Activated T-cell treated with anti-CD3 and anti-CD28 coated beads, Interleukin-2, amount 50 U/mL, for 4 hours (primary cell): ENCODE measurements at regions not wholly inside any gene's neighbourhood (a gene's known extent, or its start where the extent isn't known, plus 50 kb on each side); places are given as distances from the start of the nearest gene placed in this dataset.
A peak's percentile ranks its signal among the peaks of the same experiment; 100 is the strongest.

Experiments
- ATAC-seq, 2 donors: fragments of 200-7000 bp; cut with Tn5 transposase; one replicate each; pipeline ENCODE4 v1.10.0; 2021
- DNase-seq: peaks from one replicate; pipeline ENCODE4 v3.0.0-alpha.2; 2020
- H3K27me3 Mint-ChIP-seq: one replicate; pipeline ENCODE4 v1.8.0; 2021; ENCODE audit warnings: low read depth, mixed read lengths
- H3K36me3 Mint-ChIP-seq: one replicate; pipeline ENCODE4 v1.8.0; 2022; ENCODE audit warnings: mixed read lengths; ENCODE audit not compliant: insufficient read depth
- H3K4me1 Mint-ChIP-seq: one replicate; pipeline ENCODE4 v1.8.0; 2021; ENCODE audit warnings: low read depth, mixed read lengths
- H3K4me3 Mint-ChIP-seq: one replicate; pipeline ENCODE4 v1.8.0; 2021; ENCODE audit warnings: mild to moderate bottlenecking, moderate library complexity, mixed read lengths
- H3K9me3 Mint-ChIP-seq: one replicate; pipeline ENCODE4 v1.8.0; 2021; ENCODE audit warnings: mixed read lengths

DNA sequence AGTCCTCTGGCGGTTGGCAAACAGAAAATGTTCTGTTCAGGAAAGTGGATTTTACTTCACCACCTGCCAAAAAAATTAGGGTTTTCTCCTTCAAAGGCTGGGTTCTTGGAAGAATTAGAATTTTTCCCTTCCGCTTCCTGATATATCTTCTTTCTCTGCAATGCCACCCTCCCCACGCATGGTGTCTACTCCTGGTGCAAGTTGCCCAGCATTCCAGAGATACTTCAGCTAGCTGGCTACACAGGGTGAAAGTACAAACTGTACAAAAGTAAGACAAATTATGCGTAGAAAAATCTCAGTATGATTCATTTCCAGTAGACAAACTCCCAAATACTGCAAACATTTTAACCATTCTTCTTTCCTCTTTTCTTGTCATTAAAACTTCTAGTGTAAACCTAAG lies 430.1 kb upstream of the ESRRG start:
- no peak for DNase-seq
- no peak overlapping the region for H3K4me3 Mint-ChIP-seq
- H3K36me3 Mint-ChIP-seq: no peaks in the 10 kb centered on the region
- no peaks in the 10 kb centered on the region for H3K27me3 Mint-ChIP-seq
- no peak for ATAC-seq
- H3K4me1 Mint-ChIP-seq: no peaks in the 10 kb centered on the region
- peaks cover 10% of the 10 kb centered on the region for H3K9me3 Mint-ChIP-seq

DNA sequence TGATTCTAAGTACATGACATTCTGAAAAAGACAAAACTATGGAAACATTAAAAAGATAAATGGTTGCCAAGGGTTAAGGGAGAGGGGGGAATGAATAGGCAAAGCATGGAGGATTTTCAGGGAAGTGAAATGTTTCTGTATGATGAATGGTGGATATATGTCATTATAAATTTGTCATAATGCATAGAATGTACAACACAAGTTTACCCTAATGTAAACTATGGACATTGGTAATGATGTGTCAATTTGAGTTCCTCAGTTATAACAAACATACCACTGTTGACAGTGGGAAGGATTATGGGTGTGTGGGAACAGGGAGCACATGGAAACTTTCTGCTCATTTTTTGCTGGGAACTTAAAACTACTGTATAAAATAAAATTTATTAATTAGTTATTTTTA lies 427.1 kb upstream of the ESRRG start:
- ATAC-seq (no peak), DNase-seq (no peak)
- Mint-ChIP-seq H3K36me3 (no peaks in the 10 kb centered on the region), H3K4me3 (no peak overlapping the region), H3K4me1 (no peaks in the 10 kb centered on the region), H3K27me3 (no peaks in the 10 kb centered on the region), H3K9me3 (peaks cover 12% of the 10 kb centered on the region)

DNA sequence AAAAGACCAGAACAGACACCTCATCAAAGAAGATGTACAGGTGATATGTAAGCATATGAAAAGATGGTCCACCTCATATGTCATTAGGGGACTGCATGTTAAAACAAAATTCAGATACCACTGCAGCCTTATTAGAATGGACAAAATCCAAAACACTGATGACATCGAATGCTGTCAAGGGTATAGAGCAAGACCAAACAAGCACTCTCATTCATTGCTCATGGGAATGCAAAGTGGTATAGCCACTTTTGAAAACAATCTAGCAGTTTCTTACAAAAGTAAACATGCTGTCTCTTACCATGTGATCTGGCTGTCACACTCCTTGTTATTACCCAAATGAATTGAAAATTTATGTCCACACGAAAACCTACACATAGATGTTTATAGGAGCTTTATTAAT lies 426.6 kb upstream of the ESRRG start:
- DNase-seq (no peak), ATAC-seq (no peak)
- Mint-ChIP-seq H3K4me3 (no peak overlapping the region), H3K36me3 (no peaks in the 10 kb centered on the region), H3K9me3 (peaks cover 16% of the 10 kb centered on the region), H3K4me1 (no peaks in the 10 kb centered on the region), H3K27me3 (no peaks in the 10 kb centered on the region)

DNA sequence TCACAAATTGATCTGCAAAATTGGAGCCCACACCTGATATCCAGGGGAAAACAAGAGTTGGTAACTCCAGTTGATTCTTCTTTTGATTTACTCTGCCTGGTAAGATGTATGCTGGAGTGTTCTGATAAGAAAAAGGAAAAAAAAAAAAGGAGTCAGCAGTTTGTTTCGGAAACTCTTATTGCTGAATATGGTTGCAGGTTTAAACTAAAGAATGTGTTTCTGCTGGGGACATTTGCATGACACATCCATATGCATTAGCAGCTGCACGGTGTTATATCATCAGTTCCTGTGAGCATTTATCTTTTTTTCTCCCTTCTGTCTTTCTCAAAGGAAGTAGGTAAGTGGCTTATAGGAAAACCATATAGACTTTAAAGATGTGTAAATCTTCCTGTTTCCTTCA lies 418.5 kb upstream of the ESRRG start:
- Mint-ChIP-seq H3K36me3 (no peaks in the 10 kb centered on the region), H3K27me3 (peaks cover 46% of the 10 kb centered on the region), H3K9me3 (peaks cover 7% of the 10 kb centered on the region), H3K4me3 (no peak overlapping the region), H3K4me1 (no peaks in the 10 kb centered on the region)
- DNase-seq: no peak
- ATAC-seq: no peak

- no peak overlapping the region for H3K4me3 Mint-ChIP-seq
- DNase-seq (no peak), ATAC-seq (no peak)
- no peaks in the 10 kb centered on the region for H3K36me3 Mint-ChIP-seq
- peaks cover 58% of the 10 kb centered on the region for H3K27me3 Mint-ChIP-seq
- H3K9me3 Mint-ChIP-seq: peaks cover 3% of the 10 kb centered on the region
- H3K4me1 Mint-ChIP-seq: no peaks in the 10 kb centered on the region
Measured at GRCh38 chr1:217140041-217140901, 417.0 kb upstream of the ESRRG start.

DNA sequence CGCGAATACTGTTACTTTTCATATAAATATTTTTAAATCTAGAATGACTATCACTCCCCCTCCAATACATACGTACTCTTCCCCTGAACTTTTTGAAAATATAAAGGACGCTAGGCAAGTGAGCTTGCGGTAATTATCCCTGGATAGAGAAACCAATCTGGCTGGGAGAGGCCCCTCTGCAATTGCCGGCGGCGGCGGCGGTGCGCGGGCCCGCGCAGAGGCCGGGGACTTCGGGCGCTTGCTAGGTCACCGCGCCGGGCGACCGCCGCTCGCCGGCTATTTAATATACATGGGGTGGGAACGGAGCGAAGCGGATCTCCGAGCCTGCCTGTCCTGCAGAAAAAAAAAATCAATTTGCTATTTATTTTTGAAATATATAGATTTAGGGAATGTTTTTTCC lies 416.3 kb upstream of the ESRRG start:
- H3K4me1 Mint-ChIP-seq: peaks cover 1% of the 10 kb centered on the region
- ATAC-seq: no peak
- H3K4me3 Mint-ChIP-seq: no peak overlapping the region
- no peak for DNase-seq
- peaks cover 66% of the 10 kb centered on the region for H3K27me3 Mint-ChIP-seq
- no peaks in the 10 kb centered on the region for H3K9me3 Mint-ChIP-seq
- H3K36me3 Mint-ChIP-seq: no peaks in the 10 kb centered on the region

GRCh38 chr1:217138799-217139466 lies 415.7 kb upstream of the ESRRG start:
- ATAC-seq (no peak), DNase-seq (no peak)
- peaks cover 1% of the 10 kb centered on the region for H3K4me1 Mint-ChIP-seq
- no peaks in the 10 kb centered on the region for H3K9me3 Mint-ChIP-seq
- no peak overlapping the region for H3K4me3 Mint-ChIP-seq
- H3K36me3 Mint-ChIP-seq: no peaks in the 10 kb centered on the region
- peaks cover 71% of the 10 kb centered on the region for H3K27me3 Mint-ChIP-seq

DNA sequence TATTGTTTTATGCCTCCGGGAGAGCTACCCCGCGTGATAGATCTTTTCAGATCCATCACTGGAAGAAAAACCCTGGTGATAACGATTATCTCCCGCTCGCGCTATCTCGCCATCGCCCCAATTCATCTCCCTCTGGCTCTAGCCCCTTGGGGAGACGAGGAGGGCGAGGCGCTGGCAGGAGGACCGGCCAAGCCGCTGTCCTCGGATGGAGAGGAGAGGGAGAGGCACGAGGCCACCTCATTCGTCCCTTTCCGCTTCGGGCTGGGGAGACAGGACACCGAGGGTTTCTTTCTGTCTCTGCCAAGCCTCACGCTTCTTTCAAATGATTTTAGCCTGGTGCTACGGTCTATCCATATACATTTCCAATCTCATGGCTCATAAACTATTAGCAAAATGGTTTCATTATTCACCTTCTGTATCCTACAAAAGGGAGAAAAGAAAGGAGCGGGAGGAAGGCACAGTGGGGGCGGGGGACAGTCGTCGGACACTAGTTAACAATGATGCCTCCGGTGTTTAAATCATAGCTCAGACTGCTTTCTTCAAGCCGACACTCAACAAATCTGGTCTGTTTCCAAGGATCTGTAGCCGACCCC lies 415.0 kb upstream of the ESRRG start:
- Mint-ChIP-seq H3K4me3 (no peak overlapping the region), H3K4me1 (peaks cover 1% of the 10 kb centered on the region), H3K36me3 (no peaks in the 10 kb centered on the region), H3K9me3 (peaks cover 3% of the 10 kb centered on the region), H3K27me3 (peaks cover 74% of the 10 kb centered on the region)
- ATAC-seq: no peak
- no peak for DNase-seq

DNA sequence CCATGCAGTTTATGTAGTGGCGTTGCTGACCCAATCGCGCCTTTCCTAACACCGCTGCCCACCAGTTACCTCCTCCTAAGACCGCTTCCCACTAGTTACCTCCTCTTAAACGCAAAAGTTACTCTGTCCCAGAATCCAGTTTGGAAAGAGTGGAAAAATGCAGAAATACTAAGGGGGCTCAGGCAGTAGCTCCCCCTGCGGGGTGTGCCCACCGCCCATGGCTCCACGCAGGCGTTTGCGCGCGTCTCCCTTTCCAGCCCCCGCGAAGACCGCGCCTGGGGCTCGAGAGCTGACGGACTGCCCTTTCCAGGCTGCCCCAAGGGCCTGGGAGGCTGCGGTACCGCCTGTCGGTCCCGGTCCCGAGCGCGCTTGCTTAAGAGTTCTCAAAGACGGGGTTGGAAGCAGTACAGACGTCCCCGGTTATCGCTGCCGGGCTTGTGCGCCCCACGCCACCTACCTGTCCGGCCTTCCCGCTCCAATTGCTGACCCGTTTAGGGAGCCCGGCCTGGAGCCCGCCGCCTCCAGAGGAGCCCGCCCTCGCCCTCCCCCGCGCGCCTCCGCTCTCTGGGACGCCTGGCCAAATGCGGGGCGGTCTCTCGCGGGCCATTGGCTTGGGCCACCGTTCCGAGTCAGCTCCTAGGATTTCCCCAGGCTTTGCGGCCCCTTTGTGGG lies 414.1 kb upstream of the ESRRG start:
- no peak for ATAC-seq
- H3K36me3 Mint-ChIP-seq: no peaks in the 10 kb centered on the region
- H3K4me1 Mint-ChIP-seq: peaks cover 1% of the 10 kb centered on the region
- H3K4me3 Mint-ChIP-seq: no peak overlapping the region
- H3K27me3 Mint-ChIP-seq: peaks cover 79% of the 10 kb centered on the region
- peaks cover 3% of the 10 kb centered on the region for H3K9me3 Mint-ChIP-seq
- DNase-seq: no peak

DNA sequence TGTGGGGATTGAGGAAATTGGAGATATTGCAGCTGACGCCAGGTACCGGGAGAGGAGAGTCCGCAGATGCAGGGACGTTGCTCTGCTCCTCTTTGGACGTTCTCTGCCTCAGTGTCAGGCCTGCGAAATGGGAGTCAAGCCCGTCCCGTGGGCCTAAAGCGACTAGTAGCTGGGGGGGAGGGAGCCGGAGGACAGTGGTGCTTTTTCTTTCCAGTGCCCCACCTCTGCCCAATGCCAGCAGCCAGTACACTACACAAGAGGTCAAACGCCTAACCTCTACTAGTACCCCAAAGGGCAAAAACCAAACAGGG lies 413.6 kb upstream of the ESRRG start:
- Mint-ChIP-seq H3K4me3 (no peak overlapping the region), H3K27me3 (peaks cover 79% of the 10 kb centered on the region), H3K36me3 (no peaks in the 10 kb centered on the region), H3K9me3 (peaks cover 3% of the 10 kb centered on the region), H3K4me1 (peaks cover 1% of the 10 kb centered on the region)
- DNase-seq (no peak), ATAC-seq (no peak)

GRCh38 chr1:217135987-217136894 lies 413.0 kb upstream of the ESRRG start:
- H3K36me3 Mint-ChIP-seq: no peaks in the 10 kb centered on the region
- peaks cover 1% of the 10 kb centered on the region for H3K4me1 Mint-ChIP-seq
- DNase-seq: no peak
- no peak overlapping the region for H3K4me3 Mint-ChIP-seq
- no peak for ATAC-seq
- peaks cover 75% of the 10 kb centered on the region for H3K27me3 Mint-ChIP-seq
- H3K9me3 Mint-ChIP-seq: peaks cover 3% of the 10 kb centered on the region

DNA sequence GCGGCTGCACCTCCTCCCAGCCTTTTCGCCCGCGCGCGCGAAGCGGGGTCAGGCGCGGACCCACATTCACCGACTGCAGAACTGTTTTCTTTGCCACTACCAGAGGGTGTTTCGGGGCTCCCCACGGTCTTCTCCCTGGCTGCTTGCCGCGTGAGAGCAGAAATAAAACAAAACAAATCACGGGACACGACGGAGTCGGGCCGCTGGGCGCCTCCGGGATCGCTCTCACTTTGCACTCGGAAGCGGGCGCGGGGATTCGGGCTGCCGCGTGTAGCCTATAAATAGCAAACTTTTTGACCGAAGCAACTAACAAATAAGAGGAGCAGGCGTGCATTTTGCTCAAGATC lies 412.3 kb upstream of the ESRRG start:
- no peak overlapping the region for H3K4me3 Mint-ChIP-seq
- H3K9me3 Mint-ChIP-seq: peaks cover 3% of the 10 kb centered on the region
- no peaks in the 10 kb centered on the region for H3K36me3 Mint-ChIP-seq
- peaks cover 68% of the 10 kb centered on the region for H3K27me3 Mint-ChIP-seq
- ATAC-seq (no peak), DNase-seq (no peak)
- peaks cover 1% of the 10 kb centered on the region for H3K4me1 Mint-ChIP-seq

GRCh38 chr1:217134857-217135568 lies 411.8 kb upstream of the ESRRG start:
- ATAC-seq (peak in 1 of 2 donors; percentile 12), DNase-seq (no peak)
- H3K36me3 Mint-ChIP-seq: no peaks in the 10 kb centered on the region
- peaks cover 1% of the 10 kb centered on the region for H3K4me1 Mint-ChIP-seq
- H3K27me3 Mint-ChIP-seq: peaks cover 64% of the 10 kb centered on the region
- H3K9me3 Mint-ChIP-seq: peaks cover 3% of the 10 kb centered on the region
- H3K4me3 Mint-ChIP-seq: no peak overlapping the region
